ENCODE measurements at regions not wholly inside any gene's neighbourhood (a gene's known extent, or its start where the extent isn't known, plus 50 kb on each side); places are given as distances from the start of the nearest gene placed in this dataset.
A peak's percentile ranks its signal among the peaks of the same experiment; 100 is the strongest.

DNA sequence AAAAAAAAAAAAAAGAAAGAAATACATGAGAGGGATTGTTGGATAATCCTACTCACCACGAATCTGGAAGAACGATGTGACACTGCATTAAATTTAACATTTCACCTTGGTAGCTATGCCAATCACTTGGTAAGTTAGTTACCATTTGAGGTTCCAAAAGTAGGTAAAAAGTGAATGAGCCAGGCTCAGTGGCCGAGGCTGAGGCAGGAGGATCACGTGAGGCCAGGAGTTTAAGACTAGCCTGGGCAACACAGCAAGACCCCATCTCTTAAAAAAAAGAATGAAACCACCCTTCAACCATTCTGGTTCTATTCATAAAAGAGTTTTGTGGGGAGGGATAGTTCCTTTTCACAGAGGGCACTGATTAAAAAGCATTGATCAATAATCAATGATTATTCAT lies 133.6 kb downstream of the ADSS2 start:
- TF ChIP-seq, protein P1, sequence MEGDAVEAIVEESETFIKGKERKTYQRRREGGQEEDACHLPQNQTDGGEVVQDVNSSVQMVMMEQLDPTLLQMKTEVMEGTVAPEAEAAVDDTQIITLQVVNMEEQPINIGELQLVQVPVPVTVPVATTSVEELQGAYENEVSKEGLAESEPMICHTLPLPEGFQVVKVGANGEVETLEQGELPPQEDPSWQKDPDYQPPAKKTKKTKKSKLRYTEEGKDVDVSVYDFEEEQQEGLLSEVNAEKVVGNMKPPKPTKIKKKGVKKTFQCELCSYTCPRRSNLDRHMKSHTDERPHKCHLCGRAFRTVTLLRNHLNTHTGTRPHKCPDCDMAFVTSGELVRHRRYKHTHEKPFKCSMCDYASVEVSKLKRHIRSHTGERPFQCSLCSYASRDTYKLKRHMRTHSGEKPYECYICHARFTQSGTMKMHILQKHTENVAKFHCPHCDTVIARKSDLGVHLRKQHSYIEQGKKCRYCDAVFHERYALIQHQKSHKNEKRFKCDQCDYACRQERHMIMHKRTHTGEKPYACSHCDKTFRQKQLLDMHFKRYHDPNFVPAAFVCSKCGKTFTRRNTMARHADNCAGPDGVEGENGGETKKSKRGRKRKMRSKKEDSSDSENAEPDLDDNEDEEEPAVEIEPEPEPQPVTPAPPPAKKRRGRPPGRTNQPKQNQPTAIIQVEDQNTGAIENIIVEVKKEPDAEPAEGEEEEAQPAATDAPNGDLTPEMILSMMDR (IDR thresholded peaks at IDR 0.05; ENCODE audit: control insufficient read depth, extremely low read depth, insufficient read depth) = no peak
- no peak overlapping the region for H3K4me3 ChIP-seq (ENCODE audit: low read depth, low read length)
- no peak for DNase-seq (ENCODE audit: low read depth)

DNA sequence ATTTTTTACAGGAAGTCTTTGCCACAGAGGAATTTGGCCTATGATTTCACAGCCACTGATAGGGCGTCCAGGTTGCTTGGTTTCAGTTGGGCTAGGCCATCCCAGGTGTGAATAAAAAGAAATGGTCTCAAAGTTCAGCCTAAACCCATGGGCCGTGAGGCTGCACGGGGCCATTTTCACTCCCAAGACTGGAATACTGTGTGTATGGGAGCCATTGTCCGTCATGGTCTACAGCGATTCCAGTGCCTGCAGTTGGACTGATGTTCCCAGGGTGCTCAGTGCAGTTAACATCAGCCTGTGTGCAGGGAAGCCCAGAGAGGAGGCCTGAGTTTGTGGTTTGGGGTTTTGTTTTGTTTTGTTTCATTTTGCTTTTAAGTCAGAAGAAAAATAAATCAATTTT lies 133.2 kb downstream of the ADSS2 start:
- no peak overlapping the region for H3K4me3 ChIP-seq (ENCODE audit: low read depth, low read length)
- no peak for DNase-seq (ENCODE audit: low read depth)
- TF ChIP-seq, protein P1 (IDR thresholded peaks at IDR 0.05; ENCODE audit: control insufficient read depth, extremely low read depth, insufficient read depth) = no peak

DNA sequence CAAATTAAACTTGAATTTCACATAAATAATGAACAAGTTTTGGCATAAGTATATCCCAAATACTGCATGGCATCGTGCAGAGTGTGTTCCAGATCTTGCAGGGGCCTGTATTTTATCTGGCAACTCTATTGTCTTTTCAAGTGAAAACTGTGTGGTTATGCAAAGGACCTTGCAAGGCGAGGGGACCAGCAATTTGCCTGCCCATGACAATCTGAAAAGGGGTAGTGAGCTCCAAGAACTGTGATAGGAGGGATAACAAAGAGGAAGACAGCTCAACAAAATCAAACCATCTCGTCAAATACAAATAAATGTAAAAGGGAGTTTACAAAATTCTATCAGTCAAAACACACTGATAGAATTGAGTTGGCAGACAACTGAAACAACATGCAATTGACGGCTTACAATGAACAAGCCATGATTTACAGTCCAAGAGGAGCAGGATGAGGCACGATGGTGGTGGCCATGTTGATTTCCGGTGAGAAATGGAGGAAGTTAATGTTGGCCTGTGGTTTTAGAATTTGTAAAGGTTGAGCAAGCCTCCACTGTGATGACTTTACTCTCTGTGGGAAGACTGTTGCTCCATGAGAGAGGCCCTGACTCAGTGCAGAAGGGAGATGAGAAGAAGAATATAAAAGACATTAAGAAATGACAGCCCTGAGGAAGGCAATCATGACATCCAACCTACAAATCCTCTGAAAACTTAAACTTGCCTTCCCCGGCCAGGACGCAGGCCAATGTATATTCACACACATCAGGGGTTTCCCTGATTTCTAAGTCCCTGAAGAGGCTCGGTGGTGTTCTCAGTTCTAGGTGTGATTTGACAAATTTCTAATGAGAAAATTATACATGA lies 132.2 kb downstream of the ADSS2 start:
- H3K4me3 ChIP-seq (ENCODE audit: low read depth, low read length) = no peak overlapping the region
- TF ChIP-seq, protein P1 (IDR thresholded peaks at IDR 0.05; ENCODE audit: control insufficient read depth, extremely low read depth, insufficient read depth) = no peak
- DNase-seq (ENCODE audit: low read depth) = no peak

DNA sequence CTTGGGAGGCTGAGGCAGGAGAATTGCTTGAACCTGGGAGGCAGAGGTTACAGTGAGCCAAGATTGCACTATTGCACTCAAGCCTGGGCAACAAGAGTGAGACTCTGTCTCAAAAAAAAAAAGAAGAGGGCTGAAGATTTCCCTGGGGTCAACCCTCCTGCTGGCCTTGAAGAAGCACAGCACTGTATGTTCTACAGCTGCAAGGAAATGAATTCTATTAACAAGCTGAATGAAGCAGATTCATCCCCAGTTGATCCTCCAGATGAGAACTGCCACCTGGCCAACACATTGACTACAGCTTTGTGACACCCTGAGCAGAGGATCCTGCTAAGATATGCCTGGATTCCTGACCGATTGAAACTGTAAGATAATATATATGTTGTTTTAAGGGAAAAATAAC lies 129.5 kb downstream of the ADSS2 start:
- DNase-seq (ENCODE audit: low read depth) = no peak
- TF ChIP-seq, protein P1 (IDR thresholded peaks at IDR 0.05; ENCODE audit: control insufficient read depth, extremely low read depth, insufficient read depth) = no peak
- H3K4me3 ChIP-seq (ENCODE audit: low read depth, low read length) = no peak overlapping the region

DNA sequence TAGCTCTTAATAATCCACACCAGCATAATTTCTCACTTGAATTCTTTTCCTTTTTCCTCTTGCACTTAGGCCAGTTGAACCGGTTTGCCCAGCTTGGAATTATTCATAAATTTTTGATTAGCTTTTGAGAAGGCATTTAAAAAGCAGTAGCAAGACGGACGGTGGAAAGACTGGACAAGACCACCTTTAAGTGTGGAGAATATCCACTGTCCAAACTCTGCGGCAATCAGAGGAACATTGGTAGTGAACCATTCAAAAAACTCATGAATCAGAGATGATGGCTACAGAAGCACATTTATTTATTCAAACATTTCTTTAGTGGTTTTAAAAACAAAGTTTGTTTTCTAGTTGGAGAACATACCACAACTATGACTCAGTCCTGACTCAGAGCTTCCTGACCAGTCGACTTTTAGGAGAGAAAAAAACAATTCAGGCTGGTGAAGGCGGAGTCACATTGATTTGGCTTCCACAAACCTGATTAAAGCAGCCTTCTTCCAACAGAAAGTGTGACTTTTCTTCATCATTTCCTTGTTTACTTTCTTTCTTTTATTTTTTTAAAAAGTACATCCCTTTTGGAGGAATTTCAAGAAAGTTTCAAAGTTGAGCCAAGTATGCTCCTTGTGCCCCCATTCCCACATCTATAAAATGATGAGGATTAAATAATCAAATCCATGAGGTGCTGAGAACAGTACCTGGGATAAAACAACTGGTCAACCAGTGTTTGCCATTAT lies 128.8 kb downstream of the ADSS2 start:
- DNase-seq (ENCODE audit: low read depth) = peak; percentile 57
- TF ChIP-seq, protein P1 (IDR thresholded peaks at IDR 0.05; ENCODE audit: control insufficient read depth, extremely low read depth, insufficient read depth) = no peak
- H3K4me3 ChIP-seq (ENCODE audit: low read depth, low read length) = peak overlapping the region; percentile 4

DNA sequence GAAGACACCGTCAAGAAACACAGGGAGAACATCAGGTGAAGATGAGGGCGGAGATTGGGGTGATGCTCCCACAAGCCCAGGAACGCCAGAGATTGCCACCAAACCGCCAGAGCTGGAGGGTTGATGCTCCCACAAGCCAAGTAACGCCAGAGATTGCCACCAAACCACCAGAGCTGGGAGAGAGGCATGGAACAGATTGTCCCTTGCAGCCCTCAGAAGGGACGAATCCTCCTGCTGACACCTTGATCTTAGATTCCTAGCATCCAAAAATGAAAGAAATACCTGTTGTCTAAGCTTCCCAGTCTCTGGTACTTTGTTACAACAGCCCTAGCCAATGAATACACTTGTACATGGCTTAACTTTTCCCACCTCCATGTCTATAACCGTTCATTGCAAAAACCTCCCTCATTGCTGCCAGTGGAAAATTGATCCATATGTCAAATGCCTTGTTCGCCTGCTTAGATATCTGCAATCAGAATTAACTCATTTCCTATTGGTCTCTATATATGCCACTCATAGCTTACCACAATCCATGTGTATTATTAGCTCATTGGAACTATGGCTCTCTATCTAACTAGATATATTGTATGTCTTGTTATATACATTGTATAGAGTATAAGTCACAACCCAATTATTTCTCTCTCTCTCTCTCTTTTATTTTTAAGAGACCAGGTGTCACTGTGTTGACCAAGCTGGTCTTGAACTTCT lies 127.4 kb downstream of the ADSS2 start:
- TF ChIP-seq, protein P1 (IDR thresholded peaks at IDR 0.05; ENCODE audit: control insufficient read depth, extremely low read depth, insufficient read depth) = no peak
- no peak for DNase-seq (ENCODE audit: low read depth)
- no peak overlapping the region for H3K4me3 ChIP-seq (ENCODE audit: low read depth, low read length)
